K562 (cell line): ENCODE measurements at regions not wholly inside any gene's neighbourhood (a gene's known extent, or its start where the extent isn't known, plus 50 kb on each side); places are given as distances from the start of the nearest gene placed in this dataset.

Source experiments
- ATAC-seq: fragments of 200-7000 bp; cut with Tn5 transposase; 3 replicates; pipeline ENCODE4 v1.9.1; 2020; ENCODE audit warnings: moderate library complexity
- BruUV-seq: library from RNA; stranded (reverse); fragments of 400-500 nt; replicated peaks from 2 replicates; lab custom pipeline; 2021; lab: Mats Ljungman, UMichigan
- CTCF ChIA-PET: fragments of 300-600 bp; formaldehyde crosslinking; extraction: SDS; loops from one replicate; lab custom pipeline; 2021; ENCODE audit warnings: low intra/inter-chr PET ratio; lab: Yijun Ruan, JAX
- POLR2A ChIA-PET: fragments of 300-600, 350-650 bp; sonication (Branson Sonifier 250); formaldehyde crosslinking; extraction: SDS; loops from one replicate; lab custom pipeline; 2021; ENCODE audit warnings: antibody characterized with exemption, inconsistent platforms; lab: Yijun Ruan, JAX
- DNase-seq, 4 experiments: peaks; one replicate each; pipeline versions ENCODE4 v3.0.0 to v3.0.0-alpha.2; 2011 to 2018; ENCODE audit warnings: low spot score in 3 of 4, mixed read lengths in 3 of 4; ENCODE audit errors: extremely low read depth in 1 of 4
- FAIRE-seq: peaks from 2 replicates; lab custom pipeline; 2011; peaks lifted over from hg19 to GRCh38; lab: Jason Lieb, UNC
- H2AFZ ChIP-seq: 2 replicates; pipeline ENCODE4 v1.6.0; 2011; ENCODE audit warnings: low read depth, low read length, control low read depth, inconsistent platforms
- H3K27ac ChIP-seq: fragments of 200-600 bp; 3 replicates; pipeline ENCODE4 v1.8.0; 2011; ENCODE audit warnings: low read depth, mild to moderate bottlenecking, control low read depth, inconsistent platforms, low read length, moderate library complexity, mixed read lengths; ENCODE audit errors: extremely low read depth
- H3K27me3 ChIP-seq, 2 experiments: fragments of 300-600 bp in 1 of 2; 2 replicates in 1 of 2; 3 replicates in 1 of 2; pipeline versions ENCODE4 v1.6.0 to v1.8.0; 2011; ENCODE audit warnings: inconsistent platforms in 2 of 2, low read length in 2 of 2, mild to moderate bottlenecking in 1 of 2, mixed read lengths in 1 of 2, moderate library complexity in 1 of 2; ENCODE audit not compliant: control insufficient read depth in 2 of 2, insufficient read depth in 2 of 2
- H3K36me3 ChIP-seq: fragments of 300-600 bp; 3 replicates; pipeline ENCODE4 v1.8.0; 2011; ENCODE audit warnings: mild to moderate bottlenecking, low read length, inconsistent platforms; ENCODE audit not compliant: control insufficient read depth, insufficient read depth
- H3K4me1 ChIP-seq, 2 experiments: fragments of 200-600 bp in 1 of 2; replicated peaks in 1 of 2; 2 replicates in 1 of 2; 3 replicates in 1 of 2; pipeline versions ENCODE4 v1.5.1 to v1.8.0; 2011; ENCODE audit warnings: inconsistent platforms in 2 of 2, low read length in 2 of 2, mild to moderate bottlenecking in 1 of 2, mixed read lengths in 1 of 2, moderate library complexity in 1 of 2; ENCODE audit not compliant: control insufficient read depth in 2 of 2, insufficient read depth in 2 of 2
- H3K4me2 ChIP-seq: 2 replicates; pipeline ENCODE4 v1.6.1; 2011; ENCODE audit warnings: low read length, control low read depth, inconsistent platforms, mixed read lengths; ENCODE audit not compliant: insufficient read depth
- H3K4me3 ChIP-seq: fragments of 200-600 bp; sonication (generic), shearing (Covaris generic); 2 replicates; pipeline ENCODE4 v1.5.1; 2016; ENCODE audit warnings: control low read depth, inconsistent platforms
- H3K79me2 ChIP-seq: fragments of 200-600 bp; 3 replicates; pipeline ENCODE4 v1.8.0; 2011; ENCODE audit warnings: low read length, inconsistent platforms; ENCODE audit not compliant: control insufficient read depth, insufficient read depth
- H3K9ac ChIP-seq, 2 experiments: 2 replicates each; pipeline versions ENCODE4 v1.6.0 to v1.6.1; 2011; ENCODE audit warnings: low read depth in 2 of 2, low read length in 2 of 2, control low read depth in 1 of 2, inconsistent platforms in 1 of 2, mild to moderate bottlenecking in 1 of 2, mixed read lengths in 1 of 2; ENCODE audit not compliant: insufficient read depth in 1 of 2
- H3K9me1 ChIP-seq: one replicate; pipeline ENCODE4 v1.6.0; 2011; ENCODE audit warnings: inconsistent platforms, mild to moderate bottlenecking, low read length, moderate library complexity; ENCODE audit not compliant: control insufficient read depth, insufficient read depth
- H3K9me3 ChIP-seq: replicated peaks from 2 replicates; pipeline ENCODE4 v1.5.1; 2011; ENCODE audit warnings: low read depth, low read length, inconsistent platforms; ENCODE audit not compliant: control insufficient read depth, insufficient read depth
- H4K20me1 ChIP-seq: replicated peaks from 2 replicates; pipeline ENCODE4 v1.6.1; 2011; ENCODE audit warnings: low read length, inconsistent platforms, mixed read lengths; ENCODE audit not compliant: control insufficient read depth, insufficient read depth
- CHD1 ChIP-seq: fragments of 200-600 bp; sonication (generic); IDR thresholded peaks from one replicate; pipeline ENCODE4 v1.6.1; 2012; ENCODE audit warnings: mild to moderate bottlenecking, moderate library complexity, low read length, inconsistent platforms
- GABPA ChIP-seq: fragments of 200-800 bp; sonication (Bioruptor generic); conservative IDR thresholded peaks from 2 replicates; pipeline ENCODE4 v1.6.1; 2016; ENCODE audit warnings: low read depth, missing genetic modification characterization, missing compliant biosample characterization
- HEY1 ChIP-seq: fragments of 250-450 bp; sonication (Bioruptor Pico); IDR thresholded peaks from 2 replicates; pipeline ENCODE4 v1.5.0; 2020; ENCODE audit warnings: mild to moderate bottlenecking, moderate library complexity, borderline replicate concordance
- NFIX ChIP-seq: fragments of 250-450 bp; sonication (Bioruptor Pico); IDR thresholded peaks from 2 replicates; pipeline ENCODE4 v1.4.0; 2020; ENCODE audit warnings: low read depth, mild to moderate bottlenecking, moderate library complexity
- SAP30 ChIP-seq: fragments of 200-600 bp; sonication (generic); IDR thresholded peaks from 2 replicates; pipeline ENCODE4 v1.6.1; 2012; ENCODE audit warnings: borderline replicate concordance, low read depth, mild to moderate bottlenecking, moderate library complexity, low read length, control low read depth, inconsistent platforms; ENCODE audit not compliant: insufficient read depth, poor library complexity, severe bottlenecking
- TSC22D4 ChIP-seq: fragments of 450-650 bp; IDR thresholded peaks from 2 replicates; pipeline ENCODE4 v1.6.1; 2016; ENCODE audit warnings: missing genetic modification characterization, missing biosample characterization, control low read depth
- ZNF121 ChIP-seq: sonication (generic); formaldehyde crosslinking; conservative IDR thresholded peaks from 2 replicates; pipeline ENCODE4 v1.8.0; 2022; ENCODE audit warnings: missing genetic modification reagents
- ZNF134 ChIP-seq: fragments of 250-450 bp; sonication (Bioruptor Pico); conservative IDR thresholded peaks from 2 replicates; pipeline ENCODE4 v1.4.0; 2020
- ZNF764 ChIP-seq: fragments of 250-450 bp; sonication (Bioruptor Pico); IDR thresholded peaks from 2 replicates; pipeline ENCODE4 v1.4.0; 2020; ENCODE audit warnings: low read depth, mild to moderate bottlenecking, moderate library complexity
- ZNF77 ChIP-seq: fragments of 250-450 bp; sonication (Bioruptor Pico); IDR thresholded peaks from 2 replicates; pipeline ENCODE4 v1.5.0; 2020
- WGBS: fragments of 100-300 bp; shearing (Covaris generic); methylation state at CpG from one replicate; pipeline ENCODE4 v1.1.6; 2016; ENCODE audit warnings: low coverage, mixed read lengths; ENCODE audit not compliant: insufficient coverage; ENCODE audit errors: missing lambda C conversion rate; 5-methylcytosine and 5-hydroxymethylcytosine counted together
- in situ Hi-C: fragments of 300-500 bp; cut with MboI; formaldehyde crosslinking; loops from 4 replicates; pipeline ENCODE4 v1.15.0; 2018; ENCODE audit warnings: inconsistent platforms, mixed read lengths
- intact Hi-C: fragments of 100-400 bp; cut with micrococcal nuclease; formaldehyde crosslinking; loops from 2 replicates; pipeline ENCODE4 v1.14.2; 2022
- TF ChIP-seq, protein P1 (sequence below): IDR thresholded peaks from 2 replicates; pipeline ENCODE4 v1.6.1; 2016; ENCODE audit warnings: missing genetic modification characterization, missing compliant biosample characterization

DNA sequence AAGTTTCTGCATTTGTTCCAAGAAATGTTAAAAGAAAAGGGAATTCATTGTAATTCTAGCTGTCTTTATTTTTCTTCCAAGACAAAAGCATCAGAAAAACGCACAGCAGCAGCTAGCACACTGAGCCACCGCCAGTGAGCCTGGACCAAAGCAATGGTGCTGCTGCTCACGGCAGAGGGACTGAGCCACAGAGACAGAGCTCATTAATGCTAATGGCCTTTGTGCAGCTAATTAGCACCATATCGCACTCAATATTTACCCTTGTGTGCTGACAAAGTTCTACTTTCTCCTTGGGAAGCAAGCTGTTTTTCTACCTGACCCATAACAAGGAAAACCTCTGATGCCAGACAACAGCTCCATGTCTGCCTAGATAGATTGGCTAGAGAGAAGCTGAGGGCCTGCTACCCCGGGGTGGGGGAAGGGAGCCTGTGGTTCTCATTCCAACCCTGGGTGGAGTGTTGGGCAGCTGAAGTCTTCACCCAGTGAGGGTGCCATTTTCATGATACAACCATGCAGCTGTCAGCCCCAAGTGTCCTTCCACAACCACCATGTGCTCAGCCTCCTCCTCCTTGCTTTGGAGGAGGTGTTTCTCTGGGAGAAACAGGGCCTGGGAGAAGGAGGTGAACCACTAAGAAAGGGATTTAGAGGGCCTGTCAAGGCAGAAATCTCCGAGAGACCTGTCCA lies 131.1 kb upstream of the NCAM1 start:
- Histone ChIP-seq H3K9me1 (no peaks in the 10 kb centered on the region), H3K36me3 (no peaks in the 10 kb centered on the region), H2AFZ (no peak overlapping the region), H3K79me2 (no peaks in the 10 kb centered on the region), H3K4me1 (no peaks in the 10 kb centered on the region), H3K9me3 (no peaks in the 10 kb centered on the region), H4K20me1 (0 out of 2 replicates have a peak, but pooled peaks cover 3% of the 10 kb centered on the region), H3K27ac (no peak overlapping the region), H3K4me2 (no peak overlapping the region), H3K4me3 (no peak overlapping the region), H3K9ac (no peak overlapping the region), H3K27me3 (no peaks in the 10 kb centered on the region)
- no TSS peak for BruUV-seq
- 0% methylated on average over 6 of the region's 6 CpGs for WGBS
- FAIRE-seq (no peak), ATAC-seq (no peak), DNase-seq (no peak)
- intact Hi-C loops: no loop called here
- ChIA-PET POLR2A (interaction anchor here (0.7 to 0.8 kb wide), 2 partner anchors 16 to 28 kb away, joined by 3 read pairs; no protein-coding TSS in a partner anchor), CTCF (no interaction called here)
- TF ChIP-seq HEY1 (CRISPR knock-in tag): no peak
- TF ChIP-seq, protein P1, sequence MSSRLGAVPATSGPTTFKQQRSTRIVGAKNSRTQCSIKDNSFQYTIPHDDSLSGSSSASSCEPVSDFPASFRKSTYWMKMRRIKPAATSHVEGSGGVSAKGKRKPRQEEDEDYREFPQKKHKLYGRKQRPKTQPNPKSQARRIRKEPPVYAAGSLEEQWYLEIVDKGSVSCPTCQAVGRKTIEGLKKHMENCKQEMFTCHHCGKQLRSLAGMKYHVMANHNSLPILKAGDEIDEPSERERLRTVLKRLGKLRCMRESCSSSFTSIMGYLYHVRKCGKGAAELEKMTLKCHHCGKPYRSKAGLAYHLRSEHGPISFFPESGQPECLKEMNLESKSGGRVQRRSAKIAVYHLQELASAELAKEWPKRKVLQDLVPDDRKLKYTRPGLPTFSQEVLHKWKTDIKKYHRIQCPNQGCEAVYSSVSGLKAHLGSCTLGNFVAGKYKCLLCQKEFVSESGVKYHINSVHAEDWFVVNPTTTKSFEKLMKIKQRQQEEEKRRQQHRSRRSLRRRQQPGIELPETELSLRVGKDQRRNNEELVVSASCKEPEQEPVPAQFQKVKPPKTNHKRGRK (tag): no peak
- in situ Hi-C loops: loop anchor here (10.0 kb wide), 1 partner anchor 1455 kb away; no protein-coding TSS in a partner anchor

DNA sequence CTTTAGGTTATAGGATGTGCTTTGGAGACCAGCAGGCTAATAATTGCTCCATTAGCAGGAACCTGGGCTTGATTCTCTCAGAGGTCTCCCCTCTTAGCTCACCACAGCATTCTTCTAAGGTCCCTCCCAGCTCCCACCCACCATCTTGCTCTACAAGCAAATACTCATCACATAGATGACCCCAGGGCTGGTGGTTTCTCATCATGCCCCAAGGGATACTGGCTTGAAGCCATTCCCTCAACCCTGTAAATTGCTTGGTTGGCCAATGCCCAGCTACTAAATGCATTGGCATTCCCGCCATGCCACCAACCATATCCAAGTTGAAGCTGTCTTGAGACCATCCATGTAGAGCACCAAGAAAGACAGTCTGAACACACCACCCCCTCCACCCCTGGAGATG lies 130.2 kb upstream of the NCAM1 start:
- Histone ChIP-seq H3K36me3 (no peaks in the 10 kb centered on the region), H2AFZ (no peak overlapping the region), H3K27me3 (no peaks in the 10 kb centered on the region), H3K79me2 (no peaks in the 10 kb centered on the region), H3K27ac (no peak overlapping the region), H3K4me2 (no peak overlapping the region), H3K4me3 (no peak overlapping the region), H3K4me1 (no peaks in the 10 kb centered on the region), H3K9me1 (no peaks in the 10 kb centered on the region), H4K20me1 (0 out of 2 replicates have a peak, but pooled peaks cover 3% of the 10 kb centered on the region), H3K9ac (no peak overlapping the region), H3K9me3 (no peaks in the 10 kb centered on the region)
- BruUV-seq: no TSS peak
- ChIA-PET POLR2A (no interaction called here), CTCF (no interaction called here)
- WGBS: 0% methylated on average over 1 of the region's 1 CpG
- ATAC-seq (no peak), FAIRE-seq (no peak), DNase-seq (no peak)
- in situ Hi-C loops: loop anchor here (10.0 kb wide), 1 partner anchor 1454 kb away; no protein-coding TSS in a partner anchor
- intact Hi-C loops: no loop called here
- TF ChIP-seq NFIX (CRISPR knock-in tag) (no peak), TSC22D4 (tag) (no peak), ZNF77 (CRISPR knock-in tag) (no peak), ZNF764 (no peak), SAP30 (no peak), GABPA (tag) (no peak), ZNF134 (no peak), CHD1 (no peak), ZNF121 (CRISPR knock-in tag) (no peak)
